GM12865 (cell line): ENCODE measurements at regions not wholly inside any gene's neighbourhood (a gene's known extent, or its start where the extent isn't known, plus 50 kb on each side); places are given as distances from the start of the nearest gene placed in this dataset.

Experiments used
- DNase-seq: peaks from one replicate; pipeline ENCODE4 v3.0.0; 2010; ENCODE audit warnings: low read depth
- H3K4me3 ChIP-seq: 2 replicates; pipeline ENCODE4 v1.5.1; 2011; ENCODE audit warnings: mild to moderate bottlenecking, low read depth, low read length, control low read depth
- CTCF ChIP-seq: IDR thresholded peaks from 2 replicates; pipeline ENCODE4 v1.5.1; 2011; ENCODE audit warnings: low read length, control low read depth, low read depth, inconsistent platforms; ENCODE audit not compliant: insufficient read depth; ENCODE audit errors: missing control alignments

DNA sequence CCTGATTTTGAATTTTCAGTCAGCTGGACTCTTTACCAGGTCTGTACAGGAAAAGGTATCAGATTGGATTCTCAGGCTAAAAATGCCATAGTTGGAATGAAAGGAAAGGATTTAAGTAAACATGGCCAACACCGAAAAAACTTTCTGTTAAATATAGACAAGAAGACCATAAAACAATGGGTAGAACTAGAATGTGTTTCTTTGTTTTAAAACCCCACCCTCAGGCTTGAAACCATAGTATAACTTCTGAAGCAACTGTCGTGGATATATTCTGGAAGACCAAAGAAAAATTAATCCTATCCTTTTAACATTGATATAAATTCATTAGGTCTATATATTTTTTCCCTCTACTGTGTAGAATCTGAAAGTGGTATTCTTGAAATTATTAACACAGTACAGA lies 118.6 kb upstream of the HAPLN1 start:
- TF ChIP-seq CTCF = no peak
- no peak overlapping the region for H3K4me3 ChIP-seq
- DNase-seq = no peak

DNA sequence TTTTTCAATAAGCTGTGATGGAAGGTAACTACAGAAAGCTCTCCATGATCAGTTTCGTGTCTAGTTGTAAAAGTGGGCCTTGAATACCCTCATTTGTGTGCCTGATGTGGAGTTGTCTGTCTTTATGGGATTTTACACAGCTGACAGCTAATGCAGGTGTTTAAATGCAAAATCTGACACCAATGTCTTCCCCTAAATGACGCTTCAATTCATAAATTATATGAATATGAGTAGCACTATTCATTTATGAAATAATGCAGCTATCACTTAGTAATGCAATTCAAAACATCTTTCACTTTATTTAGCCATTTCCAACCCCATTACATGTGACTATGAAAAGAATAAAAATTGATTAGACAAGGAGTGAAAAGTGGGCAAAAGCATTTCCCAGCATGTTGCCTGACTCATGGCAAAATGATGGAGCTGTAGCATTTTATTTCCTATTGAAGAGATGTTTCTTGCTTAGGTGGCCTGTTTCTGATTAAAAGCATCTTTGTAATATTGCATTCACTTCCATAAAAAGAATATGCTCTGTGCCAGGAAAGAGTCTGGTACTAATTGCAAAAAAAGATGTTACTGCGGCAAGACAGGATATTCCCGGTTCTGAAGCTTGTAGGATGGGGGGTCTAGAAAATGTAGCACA lies 116.7 kb upstream of the HAPLN1 start:
- no peak overlapping the region for H3K4me3 ChIP-seq
- no peak for TF ChIP-seq CTCF
- no peak for DNase-seq

GRCh38 chr5:83834306-83834705 lies 113.7 kb upstream of the HAPLN1 start:
- no peak for DNase-seq
- H3K4me3 ChIP-seq = no peak overlapping the region

DNA sequence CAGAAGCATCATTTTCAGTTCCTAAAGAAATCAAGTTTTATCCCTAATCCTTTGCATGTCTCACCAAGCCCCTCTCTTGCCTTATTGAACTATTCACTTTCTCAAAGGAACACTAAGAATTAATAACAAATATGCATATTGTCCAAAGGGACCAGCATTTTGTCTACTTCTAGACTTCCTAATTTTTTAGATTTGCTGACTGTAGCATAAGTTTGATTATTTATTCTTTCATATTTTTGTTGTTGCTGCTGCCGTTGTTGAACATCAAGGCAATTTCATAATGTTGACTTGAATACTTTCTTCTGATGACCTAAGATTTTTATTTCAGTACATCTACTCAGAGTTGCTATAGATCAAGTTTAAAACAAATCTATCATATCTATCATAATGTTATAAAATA lies 111.2 kb upstream of the HAPLN1 start:
- no peak for DNase-seq
- H3K4me3 ChIP-seq = no peak overlapping the region
- TF ChIP-seq CTCF = no peak

More at GRCh38 chr5:83834306-83834705, 113.7 kb upstream of the HAPLN1 start:
- TF ChIP-seq CTCF = no peak

- H3K4me3 ChIP-seq = no peak overlapping the region
- no peak for DNase-seq
- TF ChIP-seq CTCF = no peak
Observed at GRCh38 chr5:83827111-83827557, 106.5 kb upstream of the HAPLN1 start.

DNA sequence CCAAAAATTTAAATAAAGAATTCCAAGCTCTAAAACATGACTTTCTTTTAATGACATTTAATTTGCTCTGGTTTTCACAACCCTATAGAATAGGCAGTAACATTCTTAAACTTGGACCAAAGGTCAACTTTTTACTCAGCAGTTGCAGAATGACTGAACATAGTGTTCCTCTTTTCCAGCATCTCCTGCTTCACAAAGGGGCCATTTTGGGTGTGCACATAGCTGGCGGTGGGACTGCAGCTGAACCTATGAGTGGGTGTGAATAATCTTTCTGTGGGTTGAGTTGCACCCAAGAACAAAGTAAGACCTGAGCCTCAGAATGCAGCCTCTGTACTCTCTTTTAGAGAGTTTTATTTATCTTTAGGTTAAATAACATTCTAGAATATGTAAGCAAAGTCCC lies 96.9 kb upstream of the HAPLN1 start:
- TF ChIP-seq CTCF = no peak
- DNase-seq = no peak
- no peak overlapping the region for H3K4me3 ChIP-seq

GRCh38 chr5:83815661-83816060 lies 95.0 kb upstream of the HAPLN1 start:
- no peak overlapping the region for H3K4me3 ChIP-seq
- no peak for TF ChIP-seq CTCF

More at GRCh38 chr5:83815661-83816060, 95.0 kb upstream of the HAPLN1 start:
- no peak for DNase-seq
